DMS153 treated with DMSO at 0.1 percent for 48 hours (cell line): ENCODE measurements at regions not wholly inside any gene's neighbourhood (a gene's known extent, or its start where the extent isn't known, plus 50 kb on each side); places are given as distances from the start of the nearest gene placed in this dataset.
"Not testable (repeated sequence)": the region's sequence is repeated elsewhere in the genome, so short reads cannot be mapped to it uniquely, and the experiment has no call there.

Experiments
- DNase-seq: peaks from one replicate; lab custom pipeline; 2025; ENCODE audit not compliant: unreplicated experiment; lab: John Stamatoyannopoulos, UW

GRCh38 chr9:89854715-89855475 is 250.1 kb downstream of the GADD45G start:
- no peak for DNase-seq

- DNase-seq: not testable (repeated sequence)
Observed at GRCh38 chr9:89856296-89856695, 251.5 kb downstream of the GADD45G start.

DNA sequence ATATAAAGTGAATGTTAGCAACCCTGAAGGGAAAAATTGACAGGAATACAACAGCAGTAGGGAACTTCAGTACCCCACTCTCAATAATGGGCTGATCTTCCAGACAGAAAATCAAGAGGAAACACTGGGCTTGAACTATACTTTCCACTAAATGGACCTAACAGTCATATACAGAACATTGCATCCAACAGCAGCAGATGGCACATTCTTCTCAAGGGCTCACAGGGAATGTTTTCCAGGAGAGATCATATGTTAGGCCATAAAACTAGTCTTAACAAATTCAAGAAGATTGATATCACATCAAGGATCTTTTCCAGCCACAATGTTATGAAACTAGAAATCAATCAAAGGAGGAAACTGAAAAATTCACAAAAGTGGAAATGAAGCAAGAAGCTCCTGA is 252.1 kb downstream of the GADD45G start:
- DNase-seq: not testable (repeated sequence)

GRCh38 chr9:89859842-89860241 is 255.0 kb downstream of the GADD45G start:
- not testable (repeated sequence) for DNase-seq

GRCh38 chr9:89861371-89861770 is 256.6 kb downstream of the GADD45G start:
- not testable (repeated sequence) for DNase-seq

DNA sequence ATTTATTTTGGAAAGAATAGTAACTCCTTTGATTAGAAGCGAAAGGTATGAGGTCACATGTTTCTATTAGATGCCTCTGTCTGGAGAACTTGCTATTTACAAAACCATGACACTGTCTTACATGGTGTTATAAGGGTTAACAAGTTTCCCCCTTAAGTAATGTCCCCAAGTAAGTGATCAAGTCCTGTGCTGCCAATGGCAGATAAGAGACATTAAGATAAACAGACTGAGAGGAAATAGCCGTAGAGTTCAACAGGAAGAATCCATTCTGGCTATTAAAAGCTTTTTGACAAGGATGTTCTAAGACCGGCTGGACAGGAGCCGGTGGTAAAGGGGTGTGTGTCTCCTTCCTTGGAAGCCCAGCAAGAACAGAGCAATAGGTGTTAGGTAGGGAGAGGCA is 257.5 kb downstream of the GADD45G start:
- DNase-seq: no peak

GRCh38 chr9:89863141-89863540 is 258.3 kb downstream of the GADD45G start:
- no peak for DNase-seq

DNA sequence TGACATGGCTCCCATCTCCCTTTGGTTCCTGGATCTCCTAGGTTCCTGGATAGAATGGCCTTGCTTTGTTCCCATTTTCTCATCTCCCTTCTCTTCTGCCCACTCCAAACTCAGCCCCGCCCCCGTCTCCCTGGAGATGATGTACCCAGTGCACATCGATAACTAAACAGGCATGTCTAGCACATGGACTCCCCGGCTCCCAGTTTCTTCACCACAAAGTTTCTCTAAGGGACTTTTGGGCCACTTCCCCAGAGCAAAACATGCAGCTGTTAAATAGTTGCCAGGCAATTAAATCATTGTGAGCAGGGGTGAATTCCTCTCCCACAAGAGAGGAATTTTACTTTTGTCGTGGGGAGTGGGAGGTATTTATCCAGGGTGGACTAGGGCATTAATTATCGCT is 259.0 kb downstream of the GADD45G start:
- DNase-seq: peak; percentile 32

DNA sequence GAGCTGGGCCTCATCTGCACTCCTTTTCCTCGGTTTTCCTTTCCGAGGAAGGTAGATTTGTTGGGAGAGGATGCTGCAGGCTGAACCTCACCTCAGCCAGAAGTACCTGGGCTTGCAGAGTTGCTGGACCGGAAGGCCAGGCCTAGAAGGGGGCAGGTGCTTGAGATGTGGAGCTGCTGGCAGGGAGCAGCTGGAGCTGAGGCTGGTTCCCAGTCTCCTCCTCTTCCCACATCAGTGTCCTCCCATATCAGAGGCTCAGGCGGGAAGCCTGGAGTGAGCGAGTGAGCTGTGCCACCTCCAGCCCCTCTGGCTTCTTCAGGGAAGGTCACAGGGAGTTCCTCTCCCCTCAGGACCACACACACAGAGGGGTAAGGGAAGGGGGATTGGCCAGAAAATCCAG is 259.4 kb downstream of the GADD45G start:
- DNase-seq: peak; percentile 26

GRCh38 chr9:89864731-89865130 is 259.9 kb downstream of the GADD45G start:
- no peak for DNase-seq

- no peak for DNase-seq
Observed at GRCh38 chr9:89865357-89865756, 260.5 kb downstream of the GADD45G start.

- no peak for DNase-seq
Observed at GRCh38 chr9:89865981-89866380, 261.2 kb downstream of the GADD45G start.

GRCh38 chr9:89866701-89867100 is 261.9 kb downstream of the GADD45G start:
- no peak for DNase-seq

GRCh38 chr9:89868100-89868499 is 263.3 kb downstream of the GADD45G start:
- no peak for DNase-seq

GRCh38 chr9:89869793-89870580 is 265.2 kb downstream of the GADD45G start:
- DNase-seq: no peak

DNA sequence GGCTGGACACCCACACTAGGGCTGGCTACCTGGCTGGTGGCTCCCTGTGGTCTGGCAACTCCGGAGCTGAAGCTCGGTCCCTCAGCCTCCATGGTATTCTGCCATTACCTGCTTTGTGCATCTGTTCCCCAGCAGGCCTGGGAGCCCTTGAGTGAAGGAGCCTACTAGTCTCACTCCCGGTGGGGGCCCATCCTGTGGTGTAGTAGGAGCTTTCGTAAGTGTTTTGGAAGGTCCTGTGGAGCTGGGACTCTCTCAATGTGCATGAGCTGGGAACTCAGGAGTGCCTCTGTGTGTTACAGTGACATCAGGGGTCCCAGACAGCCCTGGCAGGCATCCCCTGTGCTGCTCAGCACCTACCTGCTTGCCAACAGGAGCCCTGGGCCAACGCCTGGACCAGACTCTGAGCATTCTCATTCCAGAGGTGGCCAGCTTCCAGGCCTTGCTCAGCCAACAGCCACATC is 267.1 kb downstream of the GADD45G start:
- no peak for DNase-seq

GRCh38 chr9:89872426-89872912 is 267.7 kb downstream of the GADD45G start:
- no peak for DNase-seq

- no peak for DNase-seq
Observed at GRCh38 chr9:89872913-89873707, 268.3 kb downstream of the GADD45G start.

DNA sequence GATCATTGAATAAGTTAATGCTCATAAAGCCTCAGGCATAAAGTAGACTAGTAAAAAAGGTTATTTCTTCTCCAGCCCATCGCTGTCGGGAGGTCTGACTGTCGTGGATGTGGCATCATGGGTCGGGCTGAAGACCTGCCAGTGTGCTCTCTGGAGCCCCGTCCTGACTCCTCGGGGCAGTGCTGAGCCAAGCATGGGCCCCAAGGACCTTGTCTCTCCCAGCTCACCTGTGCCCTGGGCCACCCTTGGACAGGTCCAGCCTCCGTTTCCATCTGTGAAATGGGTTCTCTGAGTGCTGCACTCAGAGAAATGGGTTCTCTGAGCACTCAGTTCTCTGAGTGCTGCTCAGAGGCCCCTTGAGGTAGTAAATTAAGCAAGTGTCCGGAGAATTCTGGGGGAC is 269.0 kb downstream of the GADD45G start:
- no peak for DNase-seq

DNA sequence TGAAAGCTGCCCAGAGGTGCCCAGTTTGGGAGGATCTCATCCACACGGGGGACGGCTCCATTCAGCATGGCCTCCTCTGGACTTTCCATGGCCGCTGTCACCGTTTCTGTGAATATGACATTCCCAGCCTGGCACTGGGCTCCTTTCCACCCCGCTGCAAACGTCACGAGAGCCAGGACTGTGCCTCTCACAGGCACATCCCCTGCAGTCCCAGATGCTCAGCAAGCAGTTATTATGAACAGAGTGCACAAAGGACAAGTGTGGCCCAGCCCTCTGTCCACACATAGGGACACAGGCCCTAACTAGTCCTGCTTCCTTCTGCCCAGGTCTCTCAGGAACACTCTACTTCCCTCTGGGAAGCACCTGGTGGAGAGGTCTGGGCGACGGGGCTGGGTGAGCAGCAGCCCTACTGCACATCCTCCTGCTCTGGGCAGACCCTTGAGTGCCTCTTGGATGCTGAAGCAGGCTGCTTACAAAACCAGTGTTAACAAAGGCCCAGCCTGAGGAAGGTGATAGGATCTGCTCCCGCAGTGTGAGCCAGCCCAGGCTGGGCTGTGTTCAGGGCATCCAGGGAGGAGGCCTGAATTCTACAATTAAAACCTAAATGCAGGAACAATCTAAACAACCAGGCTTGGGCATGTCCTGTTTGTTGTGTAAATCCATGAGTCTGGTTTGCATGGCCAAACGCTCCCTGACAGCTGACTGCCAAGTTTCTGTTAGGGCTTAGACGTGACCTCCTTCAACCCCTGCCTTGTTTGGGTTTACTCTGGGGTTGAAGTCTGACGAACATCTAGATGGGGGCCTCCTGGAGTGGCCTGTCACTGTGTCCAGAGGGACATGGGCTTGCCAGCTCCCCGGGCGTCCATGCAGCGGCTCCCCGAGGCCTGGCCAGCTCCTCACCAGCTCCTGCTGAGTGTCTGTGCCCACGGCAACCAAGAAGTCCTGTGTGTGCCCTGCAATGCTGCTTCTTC is 269.8 kb downstream of the GADD45G start:
- peak; percentile 76 for DNase-seq
